D341Med (cell line): ENCODE measurements at regions not wholly inside any gene's neighbourhood (a gene's known extent, or its start where the extent isn't known, plus 50 kb on each side); places are given as distances from the start of the nearest gene placed in this dataset.

ENCODE experiments used
- DNase-seq: peaks from one replicate; pipeline ENCODE4 v3.0.0; 2012; ENCODE audit warnings: low spot score

DNA sequence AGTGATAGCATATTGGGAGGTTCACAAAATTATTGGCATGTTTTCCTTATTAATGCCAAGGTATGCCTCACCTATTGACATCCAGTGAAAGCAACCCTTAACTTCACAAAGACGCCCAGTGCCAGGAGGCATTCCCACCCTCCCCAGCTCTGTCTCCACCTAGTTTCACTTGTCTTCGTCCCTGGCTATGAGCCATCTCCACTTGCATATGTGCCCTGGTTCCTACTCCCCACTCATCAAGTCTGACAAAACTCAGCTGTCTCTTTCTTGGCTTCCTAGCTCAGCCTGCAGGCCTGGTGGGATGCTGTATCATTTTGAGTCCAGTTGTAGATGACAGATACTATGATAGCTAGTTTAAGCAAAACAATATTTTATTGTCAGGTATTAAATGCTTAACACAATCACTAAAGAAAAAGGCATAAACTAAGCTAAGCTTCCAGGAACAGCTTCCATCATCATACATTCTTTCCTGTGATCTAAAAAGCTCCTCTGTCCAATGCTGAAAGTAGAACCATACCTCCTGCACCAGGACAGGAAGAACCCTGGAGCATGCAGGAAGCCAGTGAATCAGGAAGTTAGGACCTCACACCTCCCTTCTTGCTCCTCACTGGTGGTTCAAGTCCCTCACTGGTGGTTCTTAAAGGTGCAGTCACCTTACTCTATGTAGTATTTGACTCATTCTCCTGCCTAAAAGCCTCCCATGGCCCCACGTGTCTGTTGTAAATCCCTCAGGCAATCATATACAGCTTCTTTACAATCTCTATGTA is 410.3 kb upstream of the RASGEF1B start:
- no peak for DNase-seq

DNA sequence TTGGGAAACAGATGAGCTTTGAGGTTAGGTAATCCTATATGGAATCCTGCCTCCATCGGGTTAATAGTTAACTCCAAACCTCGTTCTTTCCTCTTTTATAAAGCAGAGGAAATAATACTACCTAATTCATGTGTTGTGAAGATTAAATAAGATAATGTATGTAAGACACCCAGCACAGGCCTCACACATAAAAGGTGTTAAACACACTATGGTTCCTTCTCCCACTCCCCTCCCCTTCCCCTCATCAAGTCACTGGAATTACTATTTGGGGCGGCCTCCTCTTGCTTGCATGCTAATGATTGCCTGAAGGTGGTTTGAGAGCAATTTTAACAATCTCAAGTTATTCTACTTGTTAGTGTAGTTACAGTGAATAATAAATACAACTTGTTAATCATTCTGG is 404.4 kb upstream of the RASGEF1B start:
- no peak for DNase-seq

DNA sequence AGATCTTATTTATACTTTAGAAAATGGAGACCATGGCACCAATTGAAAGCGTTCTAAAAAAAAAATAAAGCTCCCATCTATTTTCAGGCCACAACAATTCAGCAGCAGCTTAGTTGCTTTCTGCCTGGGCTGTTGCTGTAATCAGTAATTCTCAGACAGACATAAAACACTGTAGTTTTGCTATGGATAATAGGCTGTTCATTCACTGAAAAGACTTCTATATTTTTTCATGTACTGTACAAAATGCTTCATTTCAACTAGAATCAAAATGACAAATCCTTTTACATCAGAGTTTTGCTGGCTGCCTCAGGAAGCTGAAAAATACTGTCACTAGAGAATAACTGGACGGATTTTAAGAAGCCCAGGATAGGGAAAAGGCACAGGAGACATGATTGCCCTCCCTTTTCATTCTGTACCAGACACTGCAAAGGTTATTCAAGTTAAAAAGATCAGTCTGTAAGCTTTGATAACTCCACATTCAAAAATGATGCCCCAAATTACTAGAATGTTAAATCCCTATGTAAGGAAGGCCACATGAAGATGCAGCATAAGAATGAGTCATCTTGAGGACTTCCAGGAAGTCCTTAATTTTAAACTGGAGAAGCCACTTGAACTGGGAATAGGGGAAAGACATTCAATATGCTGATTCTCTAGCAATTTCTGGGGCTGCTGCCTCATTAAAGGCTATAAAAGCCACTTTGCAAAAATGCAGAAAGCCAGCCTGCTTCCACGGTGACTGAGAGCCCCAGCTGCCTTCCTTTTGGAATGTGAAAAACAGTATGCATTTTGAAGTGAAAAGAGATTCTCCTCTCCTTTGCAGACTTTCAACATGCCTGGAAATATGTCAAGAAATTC is 403.2 kb upstream of the RASGEF1B start:
- no peak for DNase-seq

DNA sequence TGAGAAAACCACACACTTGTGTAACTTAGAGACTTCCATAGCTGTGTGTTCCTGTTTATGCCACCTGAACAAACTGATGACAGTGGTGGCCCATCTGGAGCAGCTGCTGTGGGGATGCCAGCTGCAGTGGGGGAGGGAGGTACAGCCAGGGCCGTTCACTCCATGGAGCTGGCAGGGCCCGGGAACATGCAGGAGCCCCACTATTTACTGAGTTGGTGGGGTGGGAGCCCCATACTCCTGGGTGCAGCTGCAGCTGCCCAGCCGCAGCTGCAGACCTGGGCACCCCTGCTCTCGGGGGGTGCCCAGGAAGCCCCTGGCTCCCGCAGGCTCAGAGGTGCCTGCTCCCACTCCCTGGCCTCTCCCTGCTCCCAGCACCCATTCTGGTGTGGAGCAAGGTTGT is 398.6 kb upstream of the RASGEF1B start:
- DNase-seq = no peak

DNA sequence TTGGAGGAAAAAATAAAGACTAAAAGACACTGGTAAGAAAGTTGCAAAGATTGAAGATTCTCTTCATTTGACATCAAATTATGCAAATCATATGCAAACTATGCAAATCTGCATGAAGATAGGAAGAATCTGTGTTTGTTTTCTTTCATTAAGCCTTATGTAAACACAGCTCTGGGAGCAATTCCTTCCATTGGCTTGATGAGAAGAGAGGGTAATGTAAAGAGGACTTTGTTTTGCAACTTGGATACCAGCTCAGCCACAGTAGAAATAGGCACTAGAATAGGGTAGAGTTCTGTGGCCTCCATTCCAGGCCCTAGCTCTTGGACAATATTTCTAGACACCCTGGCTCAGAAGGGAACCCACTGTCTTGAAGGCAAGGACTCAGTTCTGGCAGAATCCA is 388.4 kb upstream of the RASGEF1B start:
- DNase-seq = no peak

DNA sequence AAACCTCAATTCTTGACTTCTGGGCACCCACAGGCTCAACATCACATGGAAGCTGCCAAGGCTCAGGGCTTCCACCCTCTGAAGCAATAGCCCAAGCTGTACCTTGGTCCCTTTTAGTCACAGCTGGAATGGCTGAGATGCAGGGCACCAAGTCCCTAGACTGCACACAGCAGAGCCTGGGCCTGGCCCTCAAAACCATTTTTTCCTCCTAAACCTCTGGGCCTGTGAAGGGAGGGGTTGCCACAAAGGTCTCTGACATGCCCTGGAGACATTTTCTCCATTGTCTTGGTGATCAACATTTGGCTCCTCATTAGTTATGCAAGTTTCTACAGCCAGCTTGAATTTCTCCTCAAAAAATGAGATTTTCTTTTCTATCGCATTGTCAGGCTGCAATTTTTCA is 382.7 kb upstream of the RASGEF1B start:
- no peak for DNase-seq

DNA sequence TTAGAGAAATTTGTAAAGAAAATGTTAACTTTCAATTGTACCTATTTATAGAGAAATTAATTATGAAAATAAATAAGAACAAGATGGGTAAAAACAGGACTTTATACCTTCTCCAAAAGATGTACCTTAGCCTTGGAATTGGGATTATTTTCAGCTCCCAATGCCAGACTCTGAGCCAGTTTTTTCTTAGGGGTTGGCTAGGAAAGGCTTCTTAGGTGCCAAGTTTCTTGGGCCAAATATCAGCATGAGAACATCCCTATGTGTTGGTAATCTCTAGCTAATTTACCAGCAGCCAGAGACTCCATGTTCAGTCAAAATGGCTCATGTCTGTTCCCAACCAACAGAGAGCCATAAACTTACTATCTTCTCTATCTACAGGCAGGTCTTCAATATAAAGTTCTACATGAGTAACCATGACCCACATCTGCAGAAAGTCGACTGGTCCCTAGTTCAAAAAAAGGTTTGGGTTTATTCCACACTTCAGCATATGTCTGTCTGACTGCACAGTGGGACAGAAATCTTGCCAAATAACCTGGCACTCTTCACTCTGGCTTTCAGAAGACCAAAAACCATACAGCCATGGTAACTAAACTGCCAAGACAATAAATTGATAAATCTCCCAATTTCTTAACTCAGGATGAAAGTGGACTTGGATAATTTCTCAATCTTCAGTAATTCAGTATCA is 380.5 kb upstream of the RASGEF1B start:
- no peak for DNase-seq

DNA sequence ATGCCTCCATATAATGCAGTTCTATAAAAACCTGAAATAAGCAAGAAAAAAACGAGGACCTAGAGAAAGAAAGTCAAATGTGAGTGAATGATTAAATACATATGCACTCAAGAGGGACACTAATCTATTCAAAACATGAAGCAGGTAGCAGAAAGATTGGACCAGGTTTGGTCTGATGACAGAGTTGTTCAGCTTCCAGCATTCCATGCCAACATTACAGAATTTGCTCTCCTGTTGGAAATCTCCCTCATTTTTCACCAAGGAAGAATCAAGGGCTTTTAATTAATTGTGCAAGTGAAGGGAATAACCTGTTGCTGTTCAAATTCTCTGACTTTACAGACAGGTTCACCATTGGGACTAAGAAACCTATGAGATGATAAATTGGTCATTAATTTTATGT is 379.0 kb upstream of the RASGEF1B start:
- DNase-seq = no peak

DNA sequence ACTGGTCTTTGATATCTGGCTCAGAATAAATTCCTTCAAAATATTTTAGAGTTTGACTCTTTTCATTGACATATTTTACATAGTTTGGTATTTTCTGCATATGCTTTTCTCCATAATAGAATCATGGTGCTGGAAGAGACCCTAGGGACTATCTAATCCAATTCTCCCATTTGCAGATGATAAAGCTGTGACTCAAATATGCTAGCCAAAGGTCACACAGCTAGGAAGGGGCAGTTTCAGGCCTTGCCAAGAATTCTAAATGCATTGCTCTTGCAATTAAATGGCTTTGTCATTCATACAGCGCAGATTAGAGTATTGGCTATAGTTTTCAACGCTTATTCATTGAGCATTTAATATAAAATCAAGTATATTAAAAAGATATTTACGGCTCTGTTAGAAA is 374.1 kb upstream of the RASGEF1B start:
- DNase-seq = no peak

DNA sequence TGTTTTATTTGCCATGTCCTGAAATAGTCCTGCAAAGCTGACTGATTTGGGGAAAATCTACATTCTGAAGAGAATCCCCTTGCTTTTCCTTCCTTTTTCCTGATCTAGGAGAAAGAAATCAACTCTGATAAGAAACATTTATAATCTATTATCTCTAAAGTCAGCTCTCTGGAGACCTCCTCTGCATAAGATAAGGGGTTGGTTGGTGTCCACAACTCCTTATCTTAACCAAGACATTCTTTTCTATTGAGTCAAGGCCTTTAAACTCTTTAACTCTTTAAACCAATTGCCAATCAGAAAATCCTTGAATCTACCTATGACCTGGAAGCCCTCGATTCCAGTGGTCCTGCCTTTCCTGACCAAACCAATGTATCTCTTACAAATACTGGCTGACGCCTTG is 373.6 kb upstream of the RASGEF1B start:
- no peak for DNase-seq

DNA sequence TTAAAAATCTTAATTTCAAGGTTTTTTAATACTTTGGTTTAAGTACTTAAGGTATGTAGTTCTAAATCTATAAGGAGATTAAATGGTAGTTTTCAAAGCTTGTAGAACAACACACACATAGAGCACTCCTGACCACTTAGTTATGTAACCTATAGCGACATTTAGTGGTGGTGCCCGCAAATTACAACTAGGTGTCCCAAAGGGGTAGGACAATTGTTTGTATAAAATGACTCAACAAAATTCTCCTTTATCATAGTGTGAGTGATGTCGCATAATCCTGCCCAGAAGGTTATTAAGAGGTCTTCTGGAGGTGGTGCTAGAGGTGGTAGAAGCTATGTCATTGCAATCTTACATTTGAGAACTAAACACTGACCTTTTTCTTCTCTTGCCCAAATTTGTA is 373.0 kb upstream of the RASGEF1B start:
- DNase-seq = peak; percentile 71

DNA sequence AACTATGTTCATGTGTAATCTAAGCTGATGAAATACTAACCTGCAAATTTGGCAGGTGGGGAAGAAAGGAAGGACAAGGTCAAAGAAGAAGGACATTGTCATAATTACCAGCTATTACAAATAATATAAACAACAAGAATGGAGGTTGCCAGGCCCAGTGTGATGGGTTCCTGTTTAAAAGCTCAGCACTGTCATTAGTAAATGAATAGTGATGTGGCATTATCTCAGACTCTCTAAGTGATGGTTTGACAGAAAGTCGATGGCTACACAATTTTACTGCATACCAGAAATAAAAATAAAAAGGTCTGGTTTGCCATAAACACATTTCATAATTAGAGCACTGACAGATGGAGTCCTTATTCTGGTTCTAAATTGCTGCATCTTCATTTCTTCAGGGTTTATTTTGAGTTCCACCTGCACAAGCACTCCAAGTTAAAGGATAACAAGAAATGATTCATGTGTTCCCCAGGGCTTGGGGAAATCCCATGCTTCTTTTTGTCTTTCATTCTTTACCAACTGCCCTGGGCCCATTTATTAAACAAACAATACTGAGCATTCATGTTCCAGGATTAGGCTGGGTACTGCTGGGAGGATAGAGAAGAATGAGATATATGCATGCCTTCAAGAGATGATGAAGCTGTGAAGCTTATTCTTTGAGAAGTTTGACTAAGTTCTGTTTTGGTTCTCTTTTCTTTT is 367.8 kb upstream of the RASGEF1B start:
- no peak for DNase-seq

DNA sequence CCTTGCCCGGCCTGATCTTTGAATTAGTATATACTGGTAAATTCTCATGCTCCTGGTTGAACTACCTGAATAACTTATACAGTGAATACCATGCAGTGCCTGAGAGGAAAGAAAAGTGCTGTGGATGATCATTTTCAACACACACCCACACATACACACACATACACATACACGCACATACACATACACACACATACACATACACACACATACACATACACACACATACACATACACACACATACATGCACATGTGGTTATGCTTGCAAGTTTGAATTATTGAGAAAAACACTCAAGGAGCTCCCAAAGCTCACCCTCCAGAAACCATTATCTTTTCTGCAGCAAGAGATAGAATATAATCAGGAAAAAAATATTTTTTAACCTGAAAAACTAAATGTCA is 366.9 kb upstream of the RASGEF1B start:
- DNase-seq = no peak

DNA sequence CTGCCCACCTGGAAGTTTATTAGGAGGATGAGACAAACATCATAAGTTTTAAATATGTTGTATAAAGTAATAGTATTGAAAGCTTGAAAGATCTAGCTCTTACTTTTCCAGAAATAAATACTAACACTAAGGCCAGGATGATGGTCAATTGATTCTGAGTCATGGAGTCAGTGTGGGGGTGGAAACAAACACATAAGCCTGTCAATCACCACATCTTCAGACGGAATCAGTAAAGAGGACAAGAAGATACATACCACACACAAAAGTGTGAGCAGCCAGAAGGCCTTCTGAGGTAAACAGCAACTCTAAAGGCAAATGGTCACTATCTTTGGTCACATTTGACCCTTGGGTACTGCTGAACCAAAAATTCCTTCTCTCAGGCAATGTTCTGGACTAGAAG is 365.0 kb upstream of the RASGEF1B start:
- no peak for DNase-seq

DNA sequence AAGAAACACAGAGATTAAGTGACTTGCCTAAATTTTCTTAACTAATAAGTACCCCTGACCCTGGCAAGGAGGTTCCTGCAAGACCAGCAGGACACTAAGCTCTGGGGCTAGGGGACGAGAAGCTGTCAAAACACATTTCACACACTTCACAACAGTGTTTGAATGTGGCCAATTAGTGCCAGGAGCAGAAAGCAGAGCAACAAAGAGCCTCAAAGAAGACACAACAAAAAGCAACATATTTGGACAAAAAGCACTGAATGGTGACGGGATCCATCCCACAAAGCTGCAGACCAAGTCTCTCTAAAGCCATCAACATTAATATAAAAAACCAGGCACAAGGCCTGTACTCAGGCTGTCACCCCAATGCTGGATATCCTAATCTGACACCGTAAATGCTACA is 361.9 kb upstream of the RASGEF1B start:
- no peak for DNase-seq

DNA sequence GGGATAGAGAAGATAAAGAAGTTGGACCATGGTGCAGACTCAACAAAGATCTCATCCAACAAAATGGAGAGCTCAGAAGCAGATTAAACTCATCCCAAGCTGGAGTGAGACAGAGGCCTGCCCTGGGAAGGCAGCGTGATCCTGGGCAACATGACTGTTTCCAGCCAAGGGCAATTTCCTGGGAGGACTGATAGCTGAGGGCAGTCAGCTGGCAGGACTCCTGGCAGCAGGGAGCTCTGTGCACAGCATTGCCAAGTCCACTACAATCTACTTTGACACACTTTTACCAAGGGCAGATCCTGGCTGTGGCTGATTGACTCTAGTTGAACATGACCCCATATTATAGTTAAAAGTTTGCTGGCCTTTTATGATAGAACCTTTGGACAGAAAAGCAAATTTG is 357.3 kb upstream of the RASGEF1B start:
- DNase-seq = no peak

DNA sequence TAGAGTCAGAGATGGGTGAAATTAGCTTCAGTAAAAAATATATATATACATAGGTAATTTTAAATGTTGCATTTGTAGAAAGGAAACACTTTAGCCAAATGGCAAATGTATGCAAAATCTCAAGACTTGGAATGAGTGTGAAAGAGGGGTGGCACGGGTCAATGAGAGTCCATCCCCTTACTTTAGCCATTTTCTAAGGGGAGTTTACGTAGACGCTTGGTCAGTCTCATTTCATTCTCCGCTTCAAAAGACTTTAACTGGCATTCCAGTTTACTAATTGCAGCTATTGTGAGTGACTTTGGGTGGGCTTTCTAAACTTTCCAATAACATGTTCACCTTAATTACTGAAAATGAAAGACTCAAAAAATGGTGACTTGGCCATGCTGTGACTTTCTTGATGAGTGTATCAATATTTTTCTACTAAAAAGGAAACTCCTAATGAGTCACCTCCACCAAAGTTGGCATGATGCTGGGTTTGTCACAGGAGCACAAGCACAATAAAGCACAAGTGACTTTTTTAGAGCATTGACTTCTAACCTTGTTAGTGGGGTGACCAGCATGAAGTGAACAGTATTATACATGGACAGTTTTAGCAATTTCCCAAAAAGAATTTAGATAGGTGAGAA is 356.0 kb upstream of the RASGEF1B start:
- no peak for DNase-seq

DNA sequence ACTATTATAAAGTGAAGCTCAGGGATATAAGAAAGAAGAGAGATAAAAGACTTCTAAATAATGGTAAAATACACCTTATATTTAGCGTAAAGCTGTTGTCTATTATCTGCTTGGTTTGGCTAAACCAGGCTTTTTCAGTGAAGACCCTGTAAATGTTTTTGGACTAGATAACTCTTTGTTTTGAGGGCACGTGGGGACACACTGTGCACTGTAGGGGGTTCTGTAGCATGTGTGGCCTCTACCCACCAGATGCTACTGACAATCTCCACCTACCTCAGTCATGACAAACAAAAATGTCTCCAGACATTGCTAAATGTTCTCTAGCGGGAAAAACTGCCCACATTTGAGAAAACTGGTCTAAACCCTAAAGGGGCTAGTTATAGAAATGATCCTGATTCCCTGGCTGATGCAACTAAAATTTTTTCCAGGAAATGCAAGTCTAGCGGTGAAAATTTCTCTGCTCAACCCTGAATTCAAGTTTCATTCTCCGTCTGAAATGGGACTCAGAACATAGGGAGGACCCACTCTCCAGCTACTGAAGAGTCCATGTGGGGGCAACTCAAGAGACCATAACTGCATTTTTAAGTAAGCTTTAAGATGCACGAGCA is 355.2 kb upstream of the RASGEF1B start:
- no peak for DNase-seq

DNA sequence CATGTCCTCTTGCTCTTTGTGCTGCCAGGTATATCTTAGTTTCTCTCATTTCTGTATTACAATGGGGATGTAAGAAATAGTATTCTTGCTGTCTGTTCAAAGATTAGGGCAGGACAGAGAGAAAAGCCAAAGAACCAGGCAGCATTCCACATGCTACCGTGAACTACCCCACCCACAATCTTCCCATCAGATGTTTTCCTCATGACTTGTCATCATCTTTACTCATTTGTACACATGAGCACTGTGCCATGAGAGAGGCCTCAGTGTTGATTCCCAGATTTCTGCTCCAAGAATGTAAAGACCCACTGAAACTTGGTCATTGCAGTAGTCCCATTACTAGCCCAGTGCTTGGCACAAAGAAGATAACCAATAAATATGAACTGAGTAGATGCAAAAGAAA is 354.6 kb upstream of the RASGEF1B start:
- DNase-seq = no peak

DNA sequence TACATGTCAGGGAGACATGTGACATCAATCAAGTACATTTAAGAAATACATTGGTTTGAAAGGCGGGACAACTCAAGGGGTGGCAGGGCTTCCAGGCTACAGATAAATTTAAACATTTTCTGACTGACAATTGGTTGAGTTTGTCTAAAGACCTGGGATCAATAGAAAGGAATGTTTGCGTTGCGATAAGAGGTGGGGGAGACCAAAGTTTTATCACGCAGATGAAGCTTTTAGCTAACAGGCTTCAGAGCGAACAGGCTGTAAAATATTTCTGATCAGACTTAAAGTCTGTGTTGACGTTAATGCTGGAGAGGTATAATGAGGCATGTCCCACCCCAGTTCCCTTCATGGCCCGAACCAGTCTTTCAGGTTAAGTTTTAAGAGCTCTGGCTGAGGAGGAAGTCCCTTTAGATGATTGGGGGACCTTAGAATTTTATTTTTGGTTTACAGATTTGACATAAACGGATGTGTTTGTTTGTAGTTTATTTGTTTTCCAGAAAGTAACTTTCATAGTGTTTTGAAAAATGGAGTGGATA is 346.7 kb upstream of the RASGEF1B start:
- DNase-seq = no peak
